Activated CD8-positive, alpha-beta T cell treated with anti-CD3 and anti-CD28 coated beads for 36 hours (primary cell): ENCODE measurements at regions not wholly inside any gene's neighbourhood (a gene's known extent, or its start where the extent isn't known, plus 50 kb on each side); places are given as distances from the start of the nearest gene placed in this dataset.

Experiments
- ATAC-seq: fragments of 200-7000 bp; cut with Tn5 transposase; one replicate; pipeline ENCODE4 v1.10.0; 2021; ENCODE audit warnings: mild to moderate bottlenecking, moderate library complexity
- CTCF ChIA-PET: fragments of 350-600 bp; sonication (Branson Sonifier 250); formaldehyde crosslinking; loops from one replicate; lab custom pipeline; 2021; ENCODE audit warnings: antibody characterized with exemption; lab: Charles Lee
- POLR2A ChIA-PET: fragments of 350-600 bp; sonication (Branson Sonifier 250); formaldehyde crosslinking; loops from one replicate; lab custom pipeline; 2021; ENCODE audit warnings: antibody characterized with exemption; lab: Charles Lee
- DNase-seq: peaks from one replicate; pipeline ENCODE4 v3.0.0-alpha.2; 2020
- H3K27ac Mint-ChIP-seq: one replicate; pipeline ENCODE4 v1.8.0; 2021; ENCODE audit warnings: mild to moderate bottlenecking, mixed read lengths
- H3K27me3 Mint-ChIP-seq: one replicate; pipeline ENCODE4 v1.8.0; 2021; ENCODE audit warnings: mixed read lengths
- H3K36me3 Mint-ChIP-seq: one replicate; pipeline ENCODE4 v1.8.0; 2021; ENCODE audit warnings: low read depth, mixed read lengths
- H3K4me1 Mint-ChIP-seq: one replicate; pipeline ENCODE4 v1.8.0; 2021; ENCODE audit warnings: low read depth, mixed read lengths
- H3K4me3 Mint-ChIP-seq: one replicate; pipeline ENCODE4 v1.8.0; 2021; ENCODE audit warnings: mild to moderate bottlenecking, moderate library complexity, mixed read lengths
- H3K9me3 Mint-ChIP-seq: one replicate; pipeline ENCODE4 v1.8.0; 2021; ENCODE audit warnings: mixed read lengths
- intact Hi-C: fragments of 100-400 bp; cut with micrococcal nuclease; formaldehyde crosslinking; loops from one replicate; pipeline ENCODE4 v1.10.0; 2022
- TF ChIP-seq, protein P1 (sequence below): fragments of 200-600 bp; IDR thresholded peaks from one replicate; pipeline ENCODE4 v1.8.0; 2022; ENCODE audit warnings: antibody characterized with exemption, mild to moderate bottlenecking

- ATAC-seq: no peak
- DNase-seq: no peak
- TF ChIP-seq, protein P1, sequence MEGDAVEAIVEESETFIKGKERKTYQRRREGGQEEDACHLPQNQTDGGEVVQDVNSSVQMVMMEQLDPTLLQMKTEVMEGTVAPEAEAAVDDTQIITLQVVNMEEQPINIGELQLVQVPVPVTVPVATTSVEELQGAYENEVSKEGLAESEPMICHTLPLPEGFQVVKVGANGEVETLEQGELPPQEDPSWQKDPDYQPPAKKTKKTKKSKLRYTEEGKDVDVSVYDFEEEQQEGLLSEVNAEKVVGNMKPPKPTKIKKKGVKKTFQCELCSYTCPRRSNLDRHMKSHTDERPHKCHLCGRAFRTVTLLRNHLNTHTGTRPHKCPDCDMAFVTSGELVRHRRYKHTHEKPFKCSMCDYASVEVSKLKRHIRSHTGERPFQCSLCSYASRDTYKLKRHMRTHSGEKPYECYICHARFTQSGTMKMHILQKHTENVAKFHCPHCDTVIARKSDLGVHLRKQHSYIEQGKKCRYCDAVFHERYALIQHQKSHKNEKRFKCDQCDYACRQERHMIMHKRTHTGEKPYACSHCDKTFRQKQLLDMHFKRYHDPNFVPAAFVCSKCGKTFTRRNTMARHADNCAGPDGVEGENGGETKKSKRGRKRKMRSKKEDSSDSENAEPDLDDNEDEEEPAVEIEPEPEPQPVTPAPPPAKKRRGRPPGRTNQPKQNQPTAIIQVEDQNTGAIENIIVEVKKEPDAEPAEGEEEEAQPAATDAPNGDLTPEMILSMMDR: no peak
- ChIA-PET CTCF (no interaction called here), POLR2A (no interaction called here)
- Mint-ChIP-seq H3K27ac (no peak overlapping the region), H3K4me3 (no peak overlapping the region), H3K36me3 (no peaks in the 10 kb centered on the region), H3K27me3 (peaks cover 21% of the 10 kb centered on the region), H3K9me3 (no peaks in the 10 kb centered on the region), H3K4me1 (no peaks in the 10 kb centered on the region)
- intact Hi-C loops: no loop called here
These were observed 238.8 kb upstream of the DPP10 start for GRCh38 chr2:114203679-114204078.

DNA sequence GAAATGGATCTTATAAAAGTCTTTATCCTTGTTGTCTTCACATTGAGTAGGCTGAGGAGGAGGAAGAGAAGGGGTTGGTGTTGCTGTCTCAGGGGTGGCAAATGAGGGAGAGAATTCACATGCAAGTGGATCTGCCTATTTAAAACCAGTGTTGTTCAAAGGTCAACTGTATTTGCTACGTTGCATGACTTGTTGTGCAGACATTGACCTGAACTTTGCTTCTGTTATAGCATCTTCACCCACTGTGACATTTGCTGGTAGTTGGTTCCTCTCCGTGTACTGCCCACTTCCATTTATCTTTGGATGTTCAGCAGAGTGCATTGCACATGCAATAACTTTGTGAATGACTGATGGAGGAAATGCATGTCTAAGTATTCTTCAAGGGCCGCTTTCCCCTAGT lies 228.6 kb upstream of the DPP10 start:
- ATAC-seq (no peak), DNase-seq (no peak)
- POLR2A ChIA-PET: no interaction called here
- intact Hi-C loops: no loop called here
- CTCF ChIA-PET: interaction anchor here (0.7 kb wide), 1 partner anchor 32 kb away, joined by 3 read pairs; no protein-coding TSS in a partner anchor
- Mint-ChIP-seq H3K27ac (no peak overlapping the region), H3K4me1 (no peaks in the 10 kb centered on the region), H3K9me3 (no peaks in the 10 kb centered on the region), H3K27me3 (peaks cover 16% of the 10 kb centered on the region), H3K36me3 (no peaks in the 10 kb centered on the region), H3K4me3 (no peak overlapping the region)
- TF ChIP-seq, protein P1: no peak

- H3K9me3 Mint-ChIP-seq: no peaks in the 10 kb centered on the region
- no peaks in the 10 kb centered on the region for H3K4me1 Mint-ChIP-seq
- CTCF ChIA-PET: no interaction called here
- TF ChIP-seq, protein P1: no peak
- H3K27ac Mint-ChIP-seq: no peak overlapping the region
- H3K27me3 Mint-ChIP-seq: peaks cover 19% of the 10 kb centered on the region
- POLR2A ChIA-PET: no interaction called here
- ATAC-seq (no peak), DNase-seq (no peak)
- intact Hi-C loops: no loop called here
- no peak overlapping the region for H3K4me3 Mint-ChIP-seq
- no peaks in the 10 kb centered on the region for H3K36me3 Mint-ChIP-seq
These were observed 224.1 kb upstream of the DPP10 start for GRCh38 chr2:114218383-114218782.

DNA sequence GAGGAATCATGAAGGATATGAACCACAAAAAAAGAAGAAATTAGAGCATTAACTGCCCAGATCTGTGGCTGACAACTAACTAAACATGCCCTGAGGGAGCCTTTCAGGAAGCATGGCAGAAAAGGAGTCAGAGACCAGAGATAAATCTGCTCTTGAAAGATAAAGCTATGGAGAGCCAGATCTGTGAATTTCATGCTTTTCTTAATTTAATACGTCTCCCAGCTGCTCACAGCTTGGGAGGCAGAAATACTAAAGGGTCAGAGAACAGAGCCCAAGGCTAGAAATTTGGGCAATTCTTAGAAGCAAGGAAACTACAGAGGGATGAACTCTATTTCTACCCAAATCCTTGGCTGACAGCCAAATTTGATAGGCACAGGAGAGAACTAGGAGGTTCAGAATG lies 223.0 kb upstream of the DPP10 start:
- TF ChIP-seq, protein P1: no peak
- H3K9me3 Mint-ChIP-seq: no peaks in the 10 kb centered on the region
- H3K27ac Mint-ChIP-seq: no peak overlapping the region
- no peaks in the 10 kb centered on the region for H3K4me1 Mint-ChIP-seq
- intact Hi-C loops: no loop called here
- H3K27me3 Mint-ChIP-seq: peaks cover 19% of the 10 kb centered on the region
- H3K36me3 Mint-ChIP-seq: no peaks in the 10 kb centered on the region
- CTCF ChIA-PET: interaction anchor here (0.6 kb wide), 1 partner anchor 643 kb away, joined by 3 read pairs; no protein-coding TSS in a partner anchor
- no peak overlapping the region for H3K4me3 Mint-ChIP-seq
- DNase-seq: no peak
- POLR2A ChIA-PET: no interaction called here
- ATAC-seq: no peak

DNA sequence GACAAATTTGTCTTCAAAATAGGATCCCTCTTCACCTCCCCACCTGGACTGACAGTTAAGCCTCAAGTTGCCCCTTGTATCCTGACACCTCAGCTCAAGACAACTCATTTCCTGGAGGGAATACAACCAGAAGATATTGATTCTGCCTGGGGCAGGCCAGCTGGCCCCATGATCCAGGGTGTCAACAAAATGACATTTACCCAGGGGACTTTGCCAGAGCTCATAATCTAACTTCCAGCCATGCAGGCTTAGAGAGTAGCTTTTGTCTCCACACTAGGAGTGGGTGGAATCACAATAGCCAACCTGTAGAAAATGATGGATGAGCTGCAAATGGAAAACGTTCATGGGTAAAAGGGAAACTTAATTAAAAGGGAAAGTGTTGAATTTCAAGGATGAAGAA lies 220.1 kb upstream of the DPP10 start:
- no peak for DNase-seq
- H3K36me3 Mint-ChIP-seq: no peaks in the 10 kb centered on the region
- peaks cover 11% of the 10 kb centered on the region for H3K27me3 Mint-ChIP-seq
- H3K9me3 Mint-ChIP-seq: no peaks in the 10 kb centered on the region
- ATAC-seq: no peak
- ChIA-PET POLR2A (no interaction called here), CTCF (no interaction called here)
- H3K4me1 Mint-ChIP-seq: no peaks in the 10 kb centered on the region
- H3K4me3 Mint-ChIP-seq: no peak overlapping the region
- intact Hi-C loops: no loop called here
- TF ChIP-seq, protein P1: no peak
- H3K27ac Mint-ChIP-seq: no peak overlapping the region
